Endothelial cell of hepatic sinusoid (primary cell): ENCODE measurements at regions not wholly inside any gene's neighbourhood (a gene's known extent, or its start where the extent isn't known, plus 50 kb on each side); places are given as distances from the start of the nearest gene placed in this dataset.

ENCODE experiments used
- in situ Hi-C: cut with HindIII; loops from 2 replicates; pipeline ENCODE4 v1.10.0; 2017; ENCODE audit warnings: low sequenced_read_pairs

DNA sequence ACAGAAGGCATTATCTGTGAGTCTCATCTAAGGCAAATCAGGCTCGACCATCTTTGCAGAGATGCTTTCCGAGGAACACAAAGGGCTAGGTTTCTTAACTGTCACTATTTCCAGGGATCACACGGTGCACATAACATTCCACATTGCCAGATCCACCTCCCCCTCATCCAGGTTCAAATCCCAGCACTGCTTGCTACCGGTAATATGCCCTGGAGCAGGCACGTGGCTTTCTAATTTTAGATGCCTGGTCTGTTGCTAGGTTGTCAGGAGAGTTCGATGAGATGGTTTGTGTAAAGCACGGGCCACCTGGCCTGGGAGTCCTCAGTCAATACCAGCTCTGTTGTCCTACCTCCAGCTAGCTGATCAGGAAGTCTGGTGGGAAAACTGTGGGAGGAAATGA is 598.6 kb downstream of the NPHP4 start:
- in situ Hi-C loops, result no loop called here

DNA sequence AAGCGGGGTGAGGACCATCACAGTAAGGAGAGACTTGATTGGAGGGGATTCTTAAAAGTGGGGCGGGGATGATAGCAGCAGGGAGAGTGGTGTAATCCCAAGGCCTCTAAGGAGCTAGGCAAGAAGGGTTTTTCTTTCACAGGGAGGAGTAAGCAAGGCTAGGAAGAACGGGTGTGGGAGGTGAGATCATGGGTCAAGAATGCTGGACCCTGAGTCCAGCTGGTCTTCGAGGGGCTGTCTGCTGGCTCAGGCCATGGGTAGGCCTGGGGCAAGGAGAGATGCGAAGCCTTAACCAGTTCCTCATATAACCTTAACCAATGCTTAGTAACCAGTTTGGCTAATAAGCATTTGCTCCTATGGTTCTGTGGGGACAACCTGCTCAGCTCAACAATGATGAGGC is 599.1 kb downstream of the NPHP4 start:
- in situ Hi-C loops, result no loop called here

- in situ Hi-C loops, result no loop called here
These were observed 600.5 kb downstream of the NPHP4 start for GRCh38 chr1:5391725-5392124.

DNA sequence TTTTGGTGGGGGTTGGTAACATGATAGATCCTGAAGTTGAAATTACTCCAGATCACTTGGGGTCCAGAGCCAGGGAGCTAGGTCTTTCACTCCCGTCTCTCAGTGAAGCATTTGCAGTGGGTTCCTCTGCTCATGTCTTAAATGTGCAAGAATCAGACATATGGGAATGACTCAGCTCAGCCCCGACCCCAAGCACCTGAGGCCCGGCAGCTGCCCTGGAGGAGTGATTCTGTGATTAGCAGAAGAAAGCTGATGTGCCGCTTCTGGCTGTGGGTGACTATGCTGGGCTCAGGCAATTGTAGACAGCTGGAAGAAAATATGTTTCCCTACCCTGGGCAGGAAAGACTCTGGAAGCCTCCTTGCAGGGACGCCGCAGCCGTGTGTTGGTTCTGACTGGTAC is 601.7 kb downstream of the NPHP4 start:
- in situ Hi-C loops, result no loop called here

- in situ Hi-C loops, result no loop called here
These were observed 602.9 kb downstream of the NPHP4 start for GRCh38 chr1:5389101-5389885.

- in situ Hi-C loops, result no loop called here
These were observed 603.6 kb downstream of the NPHP4 start for GRCh38 chr1:5388622-5389021.

DNA sequence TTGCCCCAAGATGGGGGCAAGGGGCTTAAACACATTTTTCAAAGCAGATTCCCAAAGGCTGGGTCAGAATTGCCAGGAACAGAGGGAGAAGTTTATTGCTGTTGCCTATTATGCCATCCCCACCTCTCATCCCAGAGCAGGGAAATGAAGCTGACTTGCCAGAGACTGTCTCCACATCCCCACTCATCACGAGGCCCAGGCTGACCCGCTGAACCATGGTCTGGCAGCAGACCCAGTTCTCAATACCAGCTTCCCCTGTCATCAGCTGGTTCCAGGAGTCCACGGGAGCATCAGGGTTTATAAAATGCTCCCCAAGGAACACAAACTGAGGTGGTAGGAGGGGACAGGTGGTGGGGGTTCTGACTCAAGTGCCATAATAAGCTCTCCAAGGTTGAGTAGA is 605.9 kb downstream of the NPHP4 start:
- in situ Hi-C loops, result no loop called here

DNA sequence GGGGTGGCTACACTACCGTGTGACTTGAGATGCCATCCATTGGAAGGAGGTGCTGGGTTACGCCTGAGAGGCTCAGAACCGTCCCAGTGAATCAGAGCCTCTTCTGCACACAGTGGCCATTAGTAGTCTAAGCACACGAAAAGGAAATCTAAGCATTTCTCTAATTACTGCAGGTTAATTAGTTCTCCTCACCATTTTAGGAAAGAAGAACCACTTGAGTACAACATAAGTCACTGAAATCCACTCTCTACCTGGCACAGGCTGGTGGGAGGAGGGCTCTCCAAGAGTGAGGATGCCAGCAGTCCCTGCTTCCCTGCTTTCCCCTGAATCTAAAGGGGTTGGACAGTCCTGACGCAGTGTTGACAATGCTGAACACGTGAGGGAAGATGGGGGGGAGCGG is 606.3 kb downstream of the NPHP4 start:
- in situ Hi-C loops, result no loop called here

DNA sequence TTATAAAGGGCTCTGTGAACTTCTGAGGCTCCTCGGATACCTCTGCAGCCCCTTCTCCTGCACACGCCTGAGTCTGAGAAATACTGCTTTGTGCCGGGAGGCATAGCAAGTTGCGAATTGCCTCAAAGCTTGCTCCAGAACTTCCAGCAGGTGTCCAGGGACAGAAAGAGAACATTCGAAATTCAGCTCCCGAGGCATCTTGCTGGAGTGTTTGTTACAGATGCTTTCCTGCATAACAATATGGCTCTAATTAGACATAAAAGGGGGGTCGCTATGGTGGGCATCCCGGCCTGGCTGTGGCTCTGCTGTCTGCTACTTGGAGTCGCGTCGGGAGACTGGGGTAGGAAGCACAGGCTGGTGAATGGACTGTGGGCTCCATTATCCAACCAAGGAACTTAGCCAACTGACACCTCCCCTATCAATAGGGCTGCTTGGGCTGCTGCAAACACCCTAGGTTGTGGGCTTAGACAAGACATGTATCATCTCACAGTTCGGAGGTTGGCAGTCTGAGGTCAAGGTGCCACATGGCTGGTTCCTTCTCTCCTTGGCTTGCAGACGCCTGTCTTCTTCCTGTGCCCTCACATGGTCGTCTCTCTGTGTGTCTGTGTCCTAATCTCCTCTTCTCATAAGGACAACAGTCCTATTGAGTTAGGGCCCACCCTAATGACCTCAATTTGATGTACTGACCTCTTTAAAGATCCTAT is 607.0 kb downstream of the NPHP4 start:
- in situ Hi-C loops, result no loop called here

DNA sequence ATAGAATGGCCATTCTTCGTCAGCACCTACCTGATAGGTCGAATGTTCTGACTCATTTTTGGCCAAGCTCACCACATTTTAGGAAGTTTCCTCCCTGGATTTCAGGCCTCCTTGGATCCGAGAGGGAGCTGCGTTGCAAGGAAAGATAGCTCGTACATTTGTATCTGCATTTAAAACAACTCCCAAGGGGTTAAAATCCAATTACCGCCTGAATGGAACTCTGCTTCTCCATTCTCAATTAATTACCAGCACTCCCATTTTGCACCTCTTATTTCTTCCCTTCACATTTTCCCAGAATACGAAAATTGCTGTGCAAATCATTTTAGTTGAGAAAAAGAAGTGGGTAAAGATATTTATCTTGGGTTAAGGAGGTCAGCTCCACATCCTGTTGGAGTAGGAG is 610.7 kb downstream of the NPHP4 start:
- in situ Hi-C loops, result no loop called here

DNA sequence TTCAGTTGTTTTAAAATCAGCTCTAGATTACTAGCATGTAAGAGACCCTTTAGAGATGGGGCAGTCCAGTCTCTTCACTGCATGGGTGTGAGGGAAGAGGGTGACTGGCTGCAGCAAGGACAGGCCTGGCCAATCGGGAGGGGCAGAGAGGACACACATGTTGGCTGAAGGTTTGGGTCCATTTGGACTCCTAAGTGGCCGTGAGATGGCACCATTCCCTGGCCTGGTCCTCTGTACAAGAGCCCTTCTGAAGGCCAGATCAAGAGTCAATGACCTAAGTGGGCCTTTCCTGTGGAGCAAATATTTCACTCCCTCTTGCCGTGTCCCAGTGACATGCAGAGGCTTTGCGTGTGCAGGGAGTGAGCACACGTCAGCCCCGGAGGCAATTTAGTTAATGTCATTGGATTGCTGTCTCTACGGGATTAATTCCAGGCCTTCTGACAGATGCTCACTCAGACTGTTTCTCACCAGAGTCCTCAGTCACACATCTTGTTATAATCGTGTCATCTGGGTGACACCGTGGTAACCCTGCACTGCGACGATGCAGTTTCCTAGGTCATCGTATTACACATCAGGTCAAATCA is 613.0 kb downstream of the NPHP4 start:
- in situ Hi-C loops, result no loop called here

- in situ Hi-C loops, result no loop called here
These were observed 615.5 kb downstream of the NPHP4 start for GRCh38 chr1:5376538-5377247.

GRCh38 chr1:5375481-5375880 is 616.7 kb downstream of the NPHP4 start:
- in situ Hi-C loops, result no loop called here

DNA sequence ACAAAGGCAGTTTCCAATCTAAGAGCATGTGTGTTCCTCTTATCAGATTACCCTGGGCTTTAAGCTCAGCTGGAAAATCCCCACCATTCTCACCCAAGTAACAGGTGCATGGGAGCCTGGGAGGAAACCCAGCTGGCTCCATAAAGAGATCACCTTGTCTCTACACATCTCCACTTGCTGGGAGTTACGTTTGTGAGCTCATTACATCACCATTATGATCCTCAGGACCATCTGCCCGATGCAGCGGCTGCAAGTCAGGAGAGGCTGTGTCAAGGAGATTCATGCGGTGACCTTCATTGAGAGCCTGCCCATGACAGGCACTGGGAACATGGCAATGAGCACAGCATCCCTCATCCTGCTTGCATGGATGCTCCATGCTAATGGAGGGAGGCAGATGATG is 618.0 kb downstream of the NPHP4 start:
- in situ Hi-C loops, result no loop called here

DNA sequence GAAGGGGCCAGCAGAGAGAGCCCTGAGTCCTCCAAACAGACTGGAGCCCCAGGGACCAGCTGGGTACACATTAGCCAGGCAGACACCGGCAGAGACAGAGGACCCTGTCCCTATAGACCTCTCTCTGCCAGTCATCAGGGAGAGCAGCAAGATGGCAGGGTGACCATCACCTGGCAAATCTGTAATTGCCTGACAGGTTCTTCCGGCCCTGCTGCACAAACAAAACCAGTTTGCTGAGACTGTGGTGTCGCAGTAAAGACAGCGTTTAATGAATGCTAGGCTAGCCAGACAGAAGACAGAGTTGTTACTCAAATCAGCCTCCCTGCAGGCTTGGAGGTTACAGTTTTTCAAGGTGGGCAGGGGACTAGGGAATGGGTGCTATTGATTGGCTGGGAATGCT is 618.9 kb downstream of the NPHP4 start:
- in situ Hi-C loops, result no loop called here

GRCh38 chr1:5371270-5371669 is 621.0 kb downstream of the NPHP4 start:
- in situ Hi-C loops, result no loop called here

DNA sequence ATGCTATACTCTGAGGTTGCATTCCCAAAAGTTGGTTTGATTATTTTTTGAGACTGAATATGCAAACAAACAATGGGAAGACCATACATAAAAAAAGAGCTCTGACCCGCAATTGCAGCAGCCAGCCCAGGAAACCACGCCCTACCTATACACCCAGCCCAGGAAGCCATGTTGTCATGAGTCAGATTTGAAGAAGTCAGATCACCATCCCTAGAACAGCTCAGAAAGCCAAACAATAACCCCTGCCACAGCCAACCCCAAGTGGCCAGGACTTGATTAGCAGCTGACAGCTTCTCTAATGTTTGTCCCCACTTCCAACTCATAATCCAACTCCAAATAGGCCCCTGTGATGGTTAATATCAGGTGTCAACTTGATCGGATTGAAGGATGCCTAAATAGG is 621.9 kb downstream of the NPHP4 start:
- in situ Hi-C loops, result no loop called here

DNA sequence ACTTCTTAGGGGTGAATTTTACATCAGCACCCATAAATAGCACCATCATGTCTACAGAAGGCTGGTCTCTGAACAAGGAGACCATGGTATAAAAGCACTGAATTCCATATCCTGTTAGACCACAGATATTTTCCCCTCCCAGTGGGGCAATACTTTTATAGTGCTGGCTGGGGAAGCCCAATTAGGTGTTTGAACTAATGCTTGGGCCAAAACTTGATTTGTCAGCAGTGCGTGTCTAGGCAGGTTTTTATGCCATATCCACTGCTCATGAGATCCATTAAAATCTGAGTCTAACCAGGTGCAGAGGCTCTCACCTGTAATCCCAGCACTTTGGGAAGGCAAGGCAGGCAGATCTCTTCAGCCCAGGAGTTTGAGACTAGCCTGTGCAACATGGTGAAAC is 623.0 kb downstream of the NPHP4 start:
- in situ Hi-C loops, result no loop called here

DNA sequence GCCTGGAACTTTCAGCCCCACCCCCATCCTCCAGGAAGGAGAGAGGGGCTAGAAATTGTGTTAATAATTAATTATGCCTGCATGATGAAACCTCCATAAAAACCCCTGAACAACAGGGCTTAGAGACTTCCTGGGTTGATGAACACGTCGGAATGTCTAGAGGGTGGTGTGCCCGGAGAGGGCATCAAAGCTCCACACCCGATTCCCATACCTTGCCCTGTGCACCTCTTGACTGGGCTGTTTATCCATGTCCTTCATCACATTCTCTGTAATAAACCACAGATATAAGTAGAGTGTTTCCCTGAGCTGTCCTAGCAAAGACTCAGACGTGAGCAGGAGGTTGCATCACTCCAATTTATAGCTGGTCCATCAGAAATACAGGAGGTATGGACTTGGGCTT is 624.0 kb downstream of the NPHP4 start:
- in situ Hi-C loops, result no loop called here

DNA sequence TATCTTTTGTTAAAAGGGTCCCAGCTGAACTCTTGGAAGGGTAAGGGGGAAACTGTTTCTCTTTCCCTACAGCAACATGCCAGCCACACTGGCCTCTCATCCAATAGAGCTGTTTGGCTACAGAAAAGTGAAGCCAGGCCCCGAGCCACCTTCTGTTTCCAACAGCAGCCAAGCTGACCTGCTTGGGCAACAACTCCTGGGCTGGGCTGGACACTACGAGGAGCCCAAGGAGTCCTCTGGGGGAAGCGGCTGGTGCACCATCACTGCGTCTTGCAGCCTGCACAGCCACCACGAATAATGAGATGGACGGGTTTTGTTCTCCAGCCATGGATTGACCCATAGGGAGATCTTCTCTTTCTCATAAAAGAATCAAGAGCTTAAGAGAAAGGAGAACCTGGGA is 624.9 kb downstream of the NPHP4 start:
- in situ Hi-C loops, result no loop called here

GRCh38 chr1:5365751-5366150 is 626.5 kb downstream of the NPHP4 start:
- in situ Hi-C loops, result no loop called here

- in situ Hi-C loops, result no loop called here
These were observed 627.6 kb downstream of the NPHP4 start for GRCh38 chr1:5364591-5364990.
